ENCODE measurements at regions not wholly inside any gene's neighbourhood (a gene's known extent, or its start where the extent isn't known, plus 50 kb on each side); places are given as distances from the start of the nearest gene placed in this dataset.

DNA sequence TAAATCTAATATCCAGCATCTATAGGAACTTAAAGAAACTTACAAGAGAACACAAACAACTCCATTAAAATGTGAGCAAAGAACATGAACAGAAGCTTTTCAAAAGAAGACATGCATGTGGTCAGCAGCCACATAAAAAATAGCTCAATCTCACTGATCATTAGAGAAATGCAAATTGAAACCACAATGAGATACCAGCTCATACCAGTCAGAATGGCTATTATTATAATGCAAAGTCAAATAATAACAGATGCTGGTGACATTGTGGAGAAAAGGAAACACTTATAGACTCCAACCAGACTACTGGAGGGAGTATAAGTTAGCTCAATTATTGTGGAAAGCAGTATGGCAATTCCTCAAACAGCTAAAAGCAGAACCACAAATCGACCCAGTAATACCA, 1314.5 kb downstream of the XPNPEP1 start:
- TF ChIP-seq, protein P1, sequence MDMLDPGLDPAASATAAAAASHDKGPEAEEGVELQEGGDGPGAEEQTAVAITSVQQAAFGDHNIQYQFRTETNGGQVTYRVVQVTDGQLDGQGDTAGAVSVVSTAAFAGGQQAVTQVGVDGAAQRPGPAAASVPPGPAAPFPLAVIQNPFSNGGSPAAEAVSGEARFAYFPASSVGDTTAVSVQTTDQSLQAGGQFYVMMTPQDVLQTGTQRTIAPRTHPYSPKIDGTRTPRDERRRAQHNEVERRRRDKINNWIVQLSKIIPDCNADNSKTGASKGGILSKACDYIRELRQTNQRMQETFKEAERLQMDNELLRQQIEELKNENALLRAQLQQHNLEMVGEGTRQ (IDR thresholded peaks at IDR 0.05; ENCODE audit: low read depth, low read length) = no peak
- TF ChIP-seq, protein P2, sequence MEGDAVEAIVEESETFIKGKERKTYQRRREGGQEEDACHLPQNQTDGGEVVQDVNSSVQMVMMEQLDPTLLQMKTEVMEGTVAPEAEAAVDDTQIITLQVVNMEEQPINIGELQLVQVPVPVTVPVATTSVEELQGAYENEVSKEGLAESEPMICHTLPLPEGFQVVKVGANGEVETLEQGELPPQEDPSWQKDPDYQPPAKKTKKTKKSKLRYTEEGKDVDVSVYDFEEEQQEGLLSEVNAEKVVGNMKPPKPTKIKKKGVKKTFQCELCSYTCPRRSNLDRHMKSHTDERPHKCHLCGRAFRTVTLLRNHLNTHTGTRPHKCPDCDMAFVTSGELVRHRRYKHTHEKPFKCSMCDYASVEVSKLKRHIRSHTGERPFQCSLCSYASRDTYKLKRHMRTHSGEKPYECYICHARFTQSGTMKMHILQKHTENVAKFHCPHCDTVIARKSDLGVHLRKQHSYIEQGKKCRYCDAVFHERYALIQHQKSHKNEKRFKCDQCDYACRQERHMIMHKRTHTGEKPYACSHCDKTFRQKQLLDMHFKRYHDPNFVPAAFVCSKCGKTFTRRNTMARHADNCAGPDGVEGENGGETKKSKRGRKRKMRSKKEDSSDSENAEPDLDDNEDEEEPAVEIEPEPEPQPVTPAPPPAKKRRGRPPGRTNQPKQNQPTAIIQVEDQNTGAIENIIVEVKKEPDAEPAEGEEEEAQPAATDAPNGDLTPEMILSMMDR (conservative IDR thresholded peaks at IDR 0.05; ENCODE audit: low read depth, low read length) = no peak
- TF ChIP-seq POLR2A (IDR thresholded peaks at IDR 0.05; ENCODE audit: low read depth, low read length) (no peak), MXI1 (IDR thresholded peaks at IDR 0.05; ENCODE audit: borderline replicate concordance, low read depth, low read length) (no peak), BHLHE40 (IDR thresholded peaks at IDR 0.05; ENCODE audit: low read depth, low read length) (no peak), NFE2L2 (IDR thresholded peaks at IDR 0.05; ENCODE audit: low read depth, low read length) (no peak), RCOR1 (IDR thresholded peaks at IDR 0.05; ENCODE audit: insufficient replicate concordance, low read length) (no peak), RFX5 (IDR thresholded peaks at IDR 0.05; ENCODE audit: low read depth, low read length) (no peak), MAFK (IDR thresholded peaks at IDR 0.05; ENCODE audit: low read depth, low read length) (no peak)

Measured in IMR-90 (cell line).